CD8-positive, alpha-beta memory T cell (primary cell): ENCODE measurements at regions not wholly inside any gene's neighbourhood (a gene's known extent, or its start where the extent isn't known, plus 50 kb on each side); places are given as distances from the start of the nearest gene placed in this dataset.
A peak's percentile ranks its signal among the peaks of the same experiment; 100 is the strongest.

Source experiments
- CTCF ChIA-PET: fragments of 350-600 bp; sonication (Branson Sonifier 250); formaldehyde crosslinking; loops from one replicate; lab custom pipeline; 2021; ENCODE audit warnings: antibody characterized with exemption; lab: Charles Lee
- POLR2A ChIA-PET: fragments of 350-600 bp; sonication (Branson Sonifier 250); formaldehyde crosslinking; loops from one replicate; lab custom pipeline; 2021; ENCODE audit warnings: antibody characterized with exemption; lab: Charles Lee
- DNase-seq, 5 donors: peaks; one replicate each; pipeline versions ENCODE4 v3.0.0 to v3.0.0-alpha.2; 2020 to 2022; ENCODE audit warnings: mixed read lengths in 1 of 5
- H3K27ac ChIP-seq: one replicate; pipeline ENCODE4 v1.7.0; 2013; ENCODE audit warnings: low read depth, mild to moderate bottlenecking, low read length, moderate library complexity
- H3K27me3 ChIP-seq: 2 replicates; pipeline ENCODE4 v1.7.0; 2013; ENCODE audit warnings: low read length, mild to moderate bottlenecking; ENCODE audit not compliant: insufficient read depth, poor library complexity, severe bottlenecking
- H3K36me3 ChIP-seq: 2 replicates; pipeline ENCODE4 v1.7.0; 2013; ENCODE audit warnings: mild to moderate bottlenecking, low read length, moderate library complexity; ENCODE audit not compliant: insufficient read depth
- H3K4me1 ChIP-seq: 2 replicates; pipeline ENCODE4 v1.7.0; 2013; ENCODE audit warnings: mild to moderate bottlenecking, low read length, moderate library complexity; ENCODE audit not compliant: insufficient read depth
- H3K4me3 ChIP-seq: 2 replicates; pipeline ENCODE4 v1.7.0; 2013; ENCODE audit warnings: mild to moderate bottlenecking, low read length
- H3K9me3 ChIP-seq: 2 replicates; pipeline ENCODE4 v1.7.0; 2013; ENCODE audit warnings: mild to moderate bottlenecking, low read length
- H3K27ac Mint-ChIP-seq, 8 donors: one replicate each; pipeline ENCODE4 v1.8.0; 2020 to 2021; ENCODE audit warnings: mixed read lengths in 8 of 8, mild to moderate bottlenecking in 6 of 8, inconsistent platforms in 3 of 8, moderate library complexity in 3 of 8
- H3K27me3 Mint-ChIP-seq, 2 donors: one replicate each; pipeline ENCODE4 v1.8.0; 2020 to 2021; ENCODE audit warnings: mixed read lengths in 2 of 2, mild to moderate bottlenecking in 1 of 2, moderate library complexity in 1 of 2
- H3K36me3 Mint-ChIP-seq, 3 donors: one replicate each; pipeline ENCODE4 v1.8.0; 2020 to 2021; ENCODE audit warnings: mixed read lengths in 3 of 3, inconsistent platforms in 1 of 3, mild to moderate bottlenecking in 1 of 3
- H3K4me1 Mint-ChIP-seq, 3 donors: one replicate each; pipeline ENCODE4 v1.8.0; 2020 to 2021; ENCODE audit warnings: mixed read lengths in 3 of 3, inconsistent platforms in 1 of 3, mild to moderate bottlenecking in 1 of 3
- H3K4me3 Mint-ChIP-seq, 7 donors: one replicate each; pipeline ENCODE4 v1.8.0; 2020 to 2021; ENCODE audit warnings: mixed read lengths in 7 of 7, mild to moderate bottlenecking in 6 of 7, moderate library complexity in 4 of 7, inconsistent platforms in 2 of 7
- H3K9me3 Mint-ChIP-seq, 5 donors: one replicate each; pipeline ENCODE4 v1.8.0; 2020 to 2022; ENCODE audit warnings: mixed read lengths in 5 of 5, mild to moderate bottlenecking in 3 of 5, moderate library complexity in 2 of 5, inconsistent platforms in 1 of 5

DNA sequence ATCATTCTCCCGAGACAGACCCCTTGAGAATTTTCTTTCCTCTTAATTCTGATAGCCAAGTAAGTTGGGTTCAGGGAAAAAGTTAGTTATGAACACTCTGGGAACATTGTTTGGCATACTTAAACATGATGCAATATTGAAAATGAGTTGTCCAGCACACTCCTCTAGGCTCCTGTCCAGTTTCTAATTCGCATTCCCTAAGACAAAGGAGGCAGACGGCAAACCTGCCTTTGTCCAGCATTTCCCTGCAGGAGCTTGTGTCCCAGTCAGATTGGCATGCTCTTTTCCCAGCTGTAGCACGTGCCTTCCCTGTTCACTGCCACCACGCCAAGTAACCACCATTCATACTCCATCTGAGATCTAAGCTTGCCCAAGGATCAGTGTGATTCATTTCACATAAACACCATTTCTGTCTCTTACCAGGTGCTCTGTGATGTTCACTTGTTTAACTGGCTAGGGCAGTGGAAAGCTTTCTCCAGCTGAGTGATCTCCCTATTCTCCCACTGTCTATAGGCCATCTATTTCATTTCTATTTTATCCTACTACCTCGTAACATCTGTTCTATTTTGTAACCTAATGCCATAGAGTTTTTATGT, 150.0 kb upstream of the EPB41L3 start:
- H3K4me1 Mint-ChIP-seq = no peaks in the 10 kb centered on the region
- no peaks in the 10 kb centered on the region for H3K36me3 Mint-ChIP-seq
- Histone ChIP-seq H3K27me3 (no peaks in the 10 kb centered on the region), H3K36me3 (no peaks in the 10 kb centered on the region), H3K4me1 (no peaks in the 10 kb centered on the region), H3K27ac (no peak overlapping the region), H3K9me3 (no peaks in the 10 kb centered on the region), H3K4me3 (no peak overlapping the region)
- DNase-seq = no peak
- no peak overlapping the region for H3K27ac Mint-ChIP-seq
- H3K4me3 Mint-ChIP-seq = no peak overlapping the region
- peaks cover 0 to 10% (median 3%) of the 10 kb centered on the region in 5 donors for H3K9me3 Mint-ChIP-seq
- ChIA-PET POLR2A (no interaction called here), CTCF (no interaction called here)
- H3K27me3 Mint-ChIP-seq = peaks cover 0 to 7% of the 10 kb centered on the region in 2 donors

DNA sequence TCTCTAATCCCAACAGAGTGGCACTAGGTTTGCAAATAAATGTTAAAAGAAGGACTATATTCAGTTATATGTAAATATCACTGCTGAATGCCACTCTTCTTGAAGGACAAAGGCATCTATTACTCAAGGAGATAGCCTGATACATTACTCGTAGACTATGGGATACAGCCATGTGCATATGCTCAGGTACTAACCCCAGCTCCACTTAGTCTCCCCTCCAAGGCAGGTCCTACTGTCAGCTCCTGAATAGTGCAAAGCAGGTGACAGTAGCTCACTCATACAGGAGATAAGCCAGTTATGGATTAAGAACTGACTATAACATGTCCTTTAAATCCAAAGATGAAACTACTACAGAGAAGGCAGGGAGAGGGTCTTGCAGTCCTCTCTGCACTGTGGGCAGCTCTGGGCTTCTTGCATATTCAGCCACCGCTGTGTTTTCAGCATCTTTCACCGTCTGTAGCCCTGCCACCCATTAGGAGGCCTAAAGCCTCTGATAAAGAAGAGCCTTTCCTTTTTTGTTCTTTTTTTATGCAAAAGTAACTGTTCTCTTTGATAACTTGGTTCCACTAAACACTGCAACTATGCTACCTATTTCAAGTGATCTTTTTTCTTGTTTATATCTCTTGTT, 135.1 kb upstream of the EPB41L3 start:
- no peaks in the 10 kb centered on the region for H3K9me3 ChIP-seq

DNA sequence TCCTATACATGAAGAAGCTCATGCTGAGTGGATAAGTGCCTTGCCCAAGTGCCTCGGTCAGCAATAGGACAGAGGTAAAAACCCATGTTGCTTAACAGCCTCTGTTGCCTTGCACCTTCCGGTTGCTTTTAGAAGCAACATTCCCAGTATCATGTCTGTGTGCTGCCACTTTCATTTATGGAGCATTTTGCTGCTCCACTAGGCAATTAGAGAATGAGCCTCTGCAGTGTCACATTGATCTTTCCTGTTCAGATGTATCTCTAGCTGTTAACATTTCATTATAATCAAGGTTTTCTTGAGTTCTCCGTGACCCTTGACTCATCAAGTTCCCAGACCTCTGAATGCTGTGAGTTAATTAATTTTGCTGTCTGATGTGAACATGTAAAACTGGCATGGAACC, 134.5 kb upstream of the EPB41L3 start:
- peaks cover 0 to 2% of the 10 kb centered on the region in 2 donors for H3K27me3 Mint-ChIP-seq

More for the DNA sequence above, 135.1 kb upstream of the EPB41L3 start:
- Histone ChIP-seq H3K27me3 (no peaks in the 10 kb centered on the region), H3K4me1 (no peaks in the 10 kb centered on the region), H3K27ac (no peak overlapping the region), H3K36me3 (no peaks in the 10 kb centered on the region), H3K4me3 (no peak overlapping the region)
- Mint-ChIP-seq H3K4me3 (no peak overlapping the region), H3K36me3 (no peaks in the 10 kb centered on the region), H3K9me3 (peaks cover 0 to 3% (median 0%) of the 10 kb centered on the region in 5 donors), H3K27me3 (peaks cover 0 to 2% of the 10 kb centered on the region in 2 donors), H3K4me1 (no peaks in the 10 kb centered on the region), H3K27ac (no peak overlapping the region)
- DNase-seq = no peak
- CTCF ChIA-PET = no interaction called here
- POLR2A ChIA-PET = no interaction called here

DNA sequence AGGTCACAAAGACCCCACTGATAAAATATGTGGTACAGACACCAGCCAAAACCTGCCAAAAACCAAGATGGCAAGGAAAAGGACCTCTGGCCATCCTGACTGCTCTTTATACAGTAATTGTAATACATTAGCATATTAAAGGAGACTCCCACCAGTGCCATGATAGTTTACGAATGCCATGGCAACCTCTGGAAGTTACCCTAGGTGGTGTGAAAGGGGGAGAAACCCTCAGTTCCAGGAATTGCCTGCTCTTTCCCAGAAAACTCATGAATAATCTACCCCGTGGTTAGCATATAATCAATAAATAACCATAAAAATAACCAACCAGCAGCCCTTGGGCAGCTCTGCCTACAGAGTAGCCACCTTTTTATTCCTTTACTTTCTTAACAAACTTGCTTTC, 129.8 kb upstream of the EPB41L3 start:
- no peaks in the 10 kb centered on the region for H3K9me3 ChIP-seq
- H3K27me3 Mint-ChIP-seq = peaks cover 0 to 2% of the 10 kb centered on the region in 2 donors
- H3K36me3 Mint-ChIP-seq = no peaks in the 10 kb centered on the region
- H3K27ac ChIP-seq = no peak overlapping the region
- peaks cover 0 to 2% (median 0%) of the 10 kb centered on the region in 5 donors for H3K9me3 Mint-ChIP-seq
- no peaks in the 10 kb centered on the region for H3K4me1 Mint-ChIP-seq
- POLR2A ChIA-PET = no interaction called here
- H3K27ac Mint-ChIP-seq = peak overlapping the region in 1 of 8 donors; percentile 81
- H3K4me3 ChIP-seq = no peak overlapping the region
- DNase-seq = no peak
- CTCF ChIA-PET = no interaction called here
- no peak overlapping the region for H3K4me3 Mint-ChIP-seq
- no peaks in the 10 kb centered on the region for H3K4me1 ChIP-seq
- no peaks in the 10 kb centered on the region for H3K36me3 ChIP-seq
- H3K27me3 ChIP-seq = no peaks in the 10 kb centered on the region

More for the DNA sequence above, 134.5 kb upstream of the EPB41L3 start:
- Histone ChIP-seq H3K27ac (no peak overlapping the region), H3K4me1 (no peaks in the 10 kb centered on the region), H3K36me3 (no peaks in the 10 kb centered on the region), H3K27me3 (no peaks in the 10 kb centered on the region), H3K9me3 (no peaks in the 10 kb centered on the region), H3K4me3 (no peak overlapping the region)
- Mint-ChIP-seq H3K4me1 (no peaks in the 10 kb centered on the region), H3K27ac (no peak overlapping the region), H3K9me3 (peaks cover 0 to 2% (median 0%) of the 10 kb centered on the region in 5 donors), H3K36me3 (no peaks in the 10 kb centered on the region), H3K4me3 (no peak overlapping the region)
- ChIA-PET CTCF (no interaction called here), POLR2A (no interaction called here)
- DNase-seq = no peak

DNA sequence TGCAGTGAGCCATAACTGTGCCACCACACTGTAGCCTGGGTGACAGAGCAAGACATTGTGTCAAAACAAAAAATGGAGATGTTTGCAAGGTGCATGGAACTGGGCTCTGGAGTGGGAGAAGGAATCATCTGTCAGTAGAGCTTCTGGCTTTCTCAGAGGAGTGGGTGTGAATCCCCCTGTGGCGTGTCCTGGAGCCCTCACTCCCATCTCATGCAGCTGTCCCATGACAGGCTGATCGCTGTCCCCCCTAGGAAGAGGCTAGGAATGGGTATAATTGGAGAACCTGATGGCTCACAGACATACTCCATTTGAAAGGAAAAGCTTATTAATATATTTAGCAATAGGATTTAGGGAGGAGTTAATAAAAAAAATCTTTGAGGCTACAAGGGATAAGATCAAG, 125.8 kb upstream of the EPB41L3 start:
- no peaks in the 10 kb centered on the region for H3K4me1 Mint-ChIP-seq
- no peaks in the 10 kb centered on the region for H3K9me3 Mint-ChIP-seq

DNA sequence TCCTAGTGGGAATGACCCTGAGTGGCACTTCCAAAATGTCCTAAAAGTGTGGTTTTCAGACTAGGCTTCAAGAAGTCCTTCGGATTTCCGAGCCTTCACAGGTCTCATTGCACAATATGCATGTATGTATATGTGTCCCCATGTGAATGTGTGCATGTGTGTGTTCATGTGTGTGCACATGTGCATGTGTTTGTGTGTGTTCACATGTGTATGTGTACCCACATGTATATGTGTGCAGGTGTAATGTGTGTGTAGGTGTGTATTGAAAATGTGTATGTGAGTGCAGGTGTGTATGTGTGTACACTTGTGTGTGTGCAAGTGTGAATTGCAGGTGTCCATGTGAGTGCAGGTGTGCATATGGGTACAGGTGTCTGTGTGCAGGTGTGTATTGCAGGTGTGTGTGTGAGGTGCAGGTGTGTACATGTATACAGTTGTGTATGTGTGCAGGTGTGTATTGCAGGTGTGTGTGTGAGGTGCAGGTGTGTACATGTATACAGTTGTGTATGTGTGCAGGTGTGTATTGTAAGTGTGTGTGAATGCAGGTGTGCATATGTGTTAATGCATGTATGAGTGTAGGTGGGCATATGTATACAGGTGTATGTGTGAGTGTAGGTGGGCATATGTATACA, 124.4 kb upstream of the EPB41L3 start:
- ChIA-PET POLR2A (no interaction called here), CTCF (no interaction called here)
- H3K4me1 Mint-ChIP-seq = no peaks in the 10 kb centered on the region
- no peaks in the 10 kb centered on the region for H3K27me3 Mint-ChIP-seq
- Histone ChIP-seq H3K4me1 (no peaks in the 10 kb centered on the region), H3K36me3 (no peaks in the 10 kb centered on the region), H3K9me3 (no peaks in the 10 kb centered on the region), H3K4me3 (no peak overlapping the region), H3K27me3 (no peaks in the 10 kb centered on the region), H3K27ac (no peak overlapping the region)
- H3K9me3 Mint-ChIP-seq = no peaks in the 10 kb centered on the region
- DNase-seq = no peak
- H3K27ac Mint-ChIP-seq = no peak overlapping the region
- H3K4me3 Mint-ChIP-seq = no peak overlapping the region
- H3K36me3 Mint-ChIP-seq = no peaks in the 10 kb centered on the region

More for the DNA sequence above, 125.8 kb upstream of the EPB41L3 start:
- Mint-ChIP-seq H3K27ac (no peak overlapping the region), H3K4me3 (no peak overlapping the region), H3K27me3 (no peaks in the 10 kb centered on the region), H3K36me3 (no peaks in the 10 kb centered on the region)
- no peak for DNase-seq
- Histone ChIP-seq H3K9me3 (no peaks in the 10 kb centered on the region), H3K27me3 (no peaks in the 10 kb centered on the region), H3K36me3 (no peaks in the 10 kb centered on the region), H3K4me1 (no peaks in the 10 kb centered on the region), H3K27ac (no peak overlapping the region), H3K4me3 (no peak overlapping the region)
- ChIA-PET CTCF (no interaction called here), POLR2A (no interaction called here)

DNA sequence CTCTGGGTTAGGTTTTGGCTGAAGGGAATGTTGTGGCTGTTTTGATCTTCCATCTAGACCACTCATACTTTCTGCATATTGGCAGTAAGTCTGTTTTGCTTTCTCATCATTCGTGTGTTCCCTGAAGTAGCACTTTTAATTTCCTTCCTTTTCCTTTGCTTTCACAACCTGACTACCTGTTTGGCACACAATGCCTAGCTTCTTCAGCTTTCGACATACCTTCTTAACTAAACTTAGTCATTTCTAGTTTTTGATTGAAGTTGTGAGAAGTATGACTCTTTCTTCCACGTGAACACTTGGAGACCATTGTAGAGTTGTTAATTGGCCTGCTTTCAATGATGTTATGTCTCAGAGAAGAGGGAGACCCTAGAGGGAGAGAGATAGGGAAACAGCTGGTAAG, 123.6 kb upstream of the EPB41L3 start:
- H3K4me1 Mint-ChIP-seq = no peaks in the 10 kb centered on the region
- no peak overlapping the region for H3K4me3 Mint-ChIP-seq

DNA sequence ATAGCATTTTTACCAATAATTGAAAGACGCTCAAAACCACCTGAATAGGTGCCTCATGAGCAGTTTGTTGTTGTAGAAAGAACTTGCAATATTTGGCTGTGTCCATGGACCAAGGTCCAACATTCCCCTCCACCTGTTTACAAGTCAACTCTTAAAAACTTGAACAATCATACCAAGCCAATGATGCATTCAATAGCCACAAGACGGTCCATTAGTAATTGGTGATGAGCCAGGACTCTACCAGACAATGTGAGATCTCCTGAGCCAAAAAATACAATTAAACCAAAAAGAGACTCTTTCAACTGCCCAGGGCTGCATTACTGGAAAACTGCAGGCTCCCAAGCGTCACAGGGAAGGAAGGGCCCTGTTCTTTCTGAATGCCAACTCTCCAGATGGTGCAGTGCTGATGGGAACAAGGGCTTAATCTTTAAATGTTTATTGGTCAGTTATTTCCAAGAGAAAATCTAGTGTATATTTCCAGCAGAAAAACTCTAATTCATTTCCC, 118.8 kb upstream of the EPB41L3 start:
- Mint-ChIP-seq H3K4me3 (no peak overlapping the region), H3K36me3 (no peaks in the 10 kb centered on the region)
- H3K4me1 ChIP-seq = no peaks in the 10 kb centered on the region

More for the DNA sequence above, 123.6 kb upstream of the EPB41L3 start:
- ChIA-PET CTCF (no interaction called here), POLR2A (no interaction called here)
- H3K4me1 ChIP-seq = no peaks in the 10 kb centered on the region
- Mint-ChIP-seq H3K36me3 (no peaks in the 10 kb centered on the region), H3K27me3 (no peaks in the 10 kb centered on the region), H3K9me3 (no peaks in the 10 kb centered on the region), H3K27ac (no peak overlapping the region)
- H3K36me3 ChIP-seq = no peaks in the 10 kb centered on the region
- no peak overlapping the region for H3K27ac ChIP-seq
- DNase-seq = no peak
- H3K9me3 ChIP-seq = no peaks in the 10 kb centered on the region
- H3K4me3 ChIP-seq = no peak overlapping the region
- H3K27me3 ChIP-seq = no peaks in the 10 kb centered on the region

More for the DNA sequence above, 118.8 kb upstream of the EPB41L3 start:
- Histone ChIP-seq H3K27me3 (no peaks in the 10 kb centered on the region), H3K4me3 (no peak overlapping the region), H3K27ac (no peak overlapping the region), H3K9me3 (no peaks in the 10 kb centered on the region), H3K36me3 (no peaks in the 10 kb centered on the region)
- peaks cover 0 to 3% (median 0%) of the 10 kb centered on the region in 5 donors for H3K9me3 Mint-ChIP-seq
- no peaks in the 10 kb centered on the region for H3K4me1 Mint-ChIP-seq
- CTCF ChIA-PET = no interaction called here
- H3K27ac Mint-ChIP-seq = no peak overlapping the region
- POLR2A ChIA-PET = no interaction called here
- DNase-seq = no peak
- H3K27me3 Mint-ChIP-seq = no peaks in the 10 kb centered on the region
